Activated CD4-positive, alpha-beta T cell treated with anti-CD3 and anti-CD28 coated beads, Interleukin-2, amount 50 U/mL, for 48 hours (primary cell): ENCODE measurements at regions not wholly inside any gene's neighbourhood (a gene's known extent, or its start where the extent isn't known, plus 50 kb on each side); places are given as distances from the start of the nearest gene placed in this dataset.

Experiments
- DNase-seq, 2 experiments: peaks; one replicate each; pipeline ENCODE4 v3.0.0-alpha.2; 2020

- no peak for DNase-seq
These were observed 154.1 kb upstream of the SOX9 start for GRCh38 chr17:71966459-71967313.

- DNase-seq = no peak
These were observed 151.3 kb upstream of the SOX9 start for GRCh38 chr17:71969500-71969899.

- DNase-seq = no peak
These were observed 150.5 kb upstream of the SOX9 start for GRCh38 chr17:71970312-71970711.

- DNase-seq = no peak
These were observed 146.8 kb upstream of the SOX9 start for GRCh38 chr17:71974051-71974450.

GRCh38 chr17:71975331-71975801 lies 145.5 kb upstream of the SOX9 start:
- no peak for DNase-seq

- no peak for DNase-seq
These were observed 144.7 kb upstream of the SOX9 start for GRCh38 chr17:71976011-71976649.

- no peak for DNase-seq
These were observed 142.4 kb upstream of the SOX9 start for GRCh38 chr17:71978435-71978834.

- DNase-seq = no peak
These were observed 140.6 kb upstream of the SOX9 start for GRCh38 chr17:71980171-71980570.

GRCh38 chr17:71983828-71984227 lies 137.0 kb upstream of the SOX9 start:
- peak; percentile 3 to 10 for DNase-seq

GRCh38 chr17:71985111-71986039 lies 135.4 kb upstream of the SOX9 start:
- no peak for DNase-seq

- DNase-seq = no peak
These were observed 133.9 kb upstream of the SOX9 start for GRCh38 chr17:71986886-71987285.

GRCh38 chr17:71987634-71988033 lies 133.2 kb upstream of the SOX9 start:
- no peak for DNase-seq

GRCh38 chr17:71989117-71989516 lies 131.7 kb upstream of the SOX9 start:
- DNase-seq = no peak

- DNase-seq = no peak
These were observed 127.5 kb upstream of the SOX9 start for GRCh38 chr17:71993363-71993762.

GRCh38 chr17:71995590-71995989 lies 125.2 kb upstream of the SOX9 start:
- no peak for DNase-seq

GRCh38 chr17:72004011-72004427 lies 116.8 kb upstream of the SOX9 start:
- no peak for DNase-seq

GRCh38 chr17:72004611-72005331 lies 116.0 kb upstream of the SOX9 start:
- DNase-seq = no peak

GRCh38 chr17:72005332-72006163 lies 115.3 kb upstream of the SOX9 start:
- DNase-seq = no peak

- DNase-seq = no peak
These were observed 112.5 kb upstream of the SOX9 start for GRCh38 chr17:72008236-72008876.

GRCh38 chr17:72011561-72011960 lies 109.3 kb upstream of the SOX9 start:
- no peak for DNase-seq
